K562 (cell line): ENCODE measurements at regions not wholly inside any gene's neighbourhood (a gene's known extent, or its start where the extent isn't known, plus 50 kb on each side); places are given as distances from the start of the nearest gene placed in this dataset.

Experiments used
- ATAC-seq: fragments of 200-7000 bp; cut with Tn5 transposase; 3 replicates; pipeline ENCODE4 v1.9.1; 2020; ENCODE audit warnings: moderate library complexity
- BruUV-seq: library from RNA; stranded (reverse); fragments of 400-500 nt; replicated peaks from 2 replicates; lab custom pipeline; 2021; lab: Mats Ljungman, UMichigan
- CTCF ChIA-PET: fragments of 300-600 bp; formaldehyde crosslinking; extraction: SDS; loops from one replicate; lab custom pipeline; 2021; ENCODE audit warnings: low intra/inter-chr PET ratio; lab: Yijun Ruan, JAX
- POLR2A ChIA-PET: fragments of 300-600, 350-650 bp; sonication (Branson Sonifier 250); formaldehyde crosslinking; extraction: SDS; loops from one replicate; lab custom pipeline; 2021; ENCODE audit warnings: antibody characterized with exemption, inconsistent platforms; lab: Yijun Ruan, JAX
- DNase-seq, 4 experiments: peaks; one replicate each; pipeline versions ENCODE4 v3.0.0 to v3.0.0-alpha.2; 2011 to 2018; ENCODE audit warnings: low spot score in 3 of 4, mixed read lengths in 3 of 4; ENCODE audit errors: extremely low read depth in 1 of 4
- FAIRE-seq: peaks from 2 replicates; lab custom pipeline; 2011; peaks lifted over from hg19 to GRCh38; lab: Jason Lieb, UNC
- H2AFZ ChIP-seq: 2 replicates; pipeline ENCODE4 v1.6.0; 2011; ENCODE audit warnings: low read depth, low read length, control low read depth, inconsistent platforms
- H3K27ac ChIP-seq: fragments of 200-600 bp; 3 replicates; pipeline ENCODE4 v1.8.0; 2011; ENCODE audit warnings: low read depth, mild to moderate bottlenecking, control low read depth, inconsistent platforms, low read length, moderate library complexity, mixed read lengths; ENCODE audit errors: extremely low read depth
- H3K27me3 ChIP-seq, 2 experiments: fragments of 300-600 bp in 1 of 2; 2 replicates in 1 of 2; 3 replicates in 1 of 2; pipeline versions ENCODE4 v1.6.0 to v1.8.0; 2011; ENCODE audit warnings: inconsistent platforms in 2 of 2, low read length in 2 of 2, mild to moderate bottlenecking in 1 of 2, mixed read lengths in 1 of 2, moderate library complexity in 1 of 2; ENCODE audit not compliant: control insufficient read depth in 2 of 2, insufficient read depth in 2 of 2
- H3K36me3 ChIP-seq: fragments of 300-600 bp; 3 replicates; pipeline ENCODE4 v1.8.0; 2011; ENCODE audit warnings: mild to moderate bottlenecking, low read length, inconsistent platforms; ENCODE audit not compliant: control insufficient read depth, insufficient read depth
- H3K4me1 ChIP-seq, 2 experiments: fragments of 200-600 bp in 1 of 2; replicated peaks in 1 of 2; 2 replicates in 1 of 2; 3 replicates in 1 of 2; pipeline versions ENCODE4 v1.5.1 to v1.8.0; 2011; ENCODE audit warnings: inconsistent platforms in 2 of 2, low read length in 2 of 2, mild to moderate bottlenecking in 1 of 2, mixed read lengths in 1 of 2, moderate library complexity in 1 of 2; ENCODE audit not compliant: control insufficient read depth in 2 of 2, insufficient read depth in 2 of 2
- H3K4me2 ChIP-seq: 2 replicates; pipeline ENCODE4 v1.6.1; 2011; ENCODE audit warnings: low read length, control low read depth, inconsistent platforms, mixed read lengths; ENCODE audit not compliant: insufficient read depth
- H3K4me3 ChIP-seq: fragments of 200-600 bp; sonication (generic), shearing (Covaris generic); 2 replicates; pipeline ENCODE4 v1.5.1; 2016; ENCODE audit warnings: control low read depth, inconsistent platforms
- H3K79me2 ChIP-seq: fragments of 200-600 bp; 3 replicates; pipeline ENCODE4 v1.8.0; 2011; ENCODE audit warnings: low read length, inconsistent platforms; ENCODE audit not compliant: control insufficient read depth, insufficient read depth
- H3K9ac ChIP-seq, 2 experiments: 2 replicates each; pipeline versions ENCODE4 v1.6.0 to v1.6.1; 2011; ENCODE audit warnings: low read depth in 2 of 2, low read length in 2 of 2, control low read depth in 1 of 2, inconsistent platforms in 1 of 2, mild to moderate bottlenecking in 1 of 2, mixed read lengths in 1 of 2; ENCODE audit not compliant: insufficient read depth in 1 of 2
- H3K9me1 ChIP-seq: one replicate; pipeline ENCODE4 v1.6.0; 2011; ENCODE audit warnings: inconsistent platforms, mild to moderate bottlenecking, low read length, moderate library complexity; ENCODE audit not compliant: control insufficient read depth, insufficient read depth
- H3K9me3 ChIP-seq: replicated peaks from 2 replicates; pipeline ENCODE4 v1.5.1; 2011; ENCODE audit warnings: low read depth, low read length, inconsistent platforms; ENCODE audit not compliant: control insufficient read depth, insufficient read depth
- H4K20me1 ChIP-seq: replicated peaks from 2 replicates; pipeline ENCODE4 v1.6.1; 2011; ENCODE audit warnings: low read length, inconsistent platforms, mixed read lengths; ENCODE audit not compliant: control insufficient read depth, insufficient read depth
- ATF1 ChIP-seq, 2 experiments: fragments of 450-650 bp in 1 of 2; IDR thresholded peaks; 2 replicates each; pipeline ENCODE4 v1.6.1; 2016; ENCODE audit warnings: missing compliant biosample characterization in 1 of 2, missing genetic modification characterization in 1 of 2
- CEBPG ChIP-seq, 3 experiments: fragments of 200-800 bp in 1 of 3; sonication (Bioruptor generic) in 1 of 3; sonication (generic) in 1 of 3; formaldehyde crosslinking in 1 of 3; IDR thresholded peaks in 2 of 3; conservative IDR thresholded peaks in 1 of 3; 2 replicates each; pipeline versions ENCODE4 v1.6.1 to v1.8.0; 2016 to 2022; ENCODE audit warnings: missing compliant biosample characterization in 2 of 3, missing genetic modification characterization in 2 of 3, mild to moderate bottlenecking in 1 of 3, missing genetic modification reagents in 1 of 3
- FIP1L1 ChIP-seq: fragments of 200-400 bp; formaldehyde crosslinking; IDR thresholded peaks from 2 replicates; pipeline ENCODE4 v1.6.1; 2018; ENCODE audit warnings: mild to moderate bottlenecking, low read depth, low read length; ENCODE audit not compliant: poor library complexity, severe bottlenecking
- HNRNPK ChIP-seq: fragments of 200-400 bp; formaldehyde crosslinking; IDR thresholded peaks from one replicate; pipeline ENCODE4 v1.6.1; 2018; ENCODE audit warnings: mild to moderate bottlenecking, low read depth, low read length; ENCODE audit not compliant: poor library complexity, severe bottlenecking
- KAT2B ChIP-seq: IDR thresholded peaks from one replicate; pipeline ENCODE4 v1.6.1; 2012; ENCODE audit warnings: low read depth, mild to moderate bottlenecking, control low read depth, inconsistent platforms, low read length, moderate library complexity
- MECOM ChIP-seq: fragments of 250-450 bp; sonication (Bioruptor Pico); IDR thresholded peaks from 2 replicates; pipeline ENCODE4 v1.8.0; 2022; ENCODE audit warnings: inconsistent platforms
- MEF2D ChIP-seq: conservative IDR thresholded peaks from 2 replicates; pipeline ENCODE4 v1.6.1; 2016; ENCODE audit warnings: low read depth, missing genetic modification characterization, missing compliant biosample characterization
- MEIS2 ChIP-seq: fragments of 450-650 bp; IDR thresholded peaks from 2 replicates; pipeline ENCODE4 v1.6.1; 2014; ENCODE audit warnings: mild to moderate bottlenecking; ENCODE audit not compliant: partially characterized antibody
- PYGO2 ChIP-seq: fragments of 450-650 bp; IDR thresholded peaks from 2 replicates; pipeline ENCODE4 v1.6.1; 2016; ENCODE audit warnings: mild to moderate bottlenecking, missing genetic modification characterization, moderate library complexity, missing compliant biosample characterization
- SMC3 ChIP-seq: conservative IDR thresholded peaks from 2 replicates; pipeline ENCODE4 v1.6.1; 2011; ENCODE audit warnings: low read depth, low read length, improper control_type of control experiment; ENCODE audit not compliant: insufficient read depth
- TCF7 ChIP-seq: sonication (generic); IDR thresholded peaks from 2 replicates; pipeline ENCODE4 v1.6.1; 2016; ENCODE audit warnings: antibody characterized with exemption, borderline replicate concordance
- TGIF2 ChIP-seq: sonication (generic); formaldehyde crosslinking; IDR thresholded peaks from 2 replicates; pipeline ENCODE4 v1.8.1; 2022; ENCODE audit warnings: mild to moderate bottlenecking, missing genetic modification reagents, moderate library complexity
- ZNF785 ChIP-seq: fragments of 250-450 bp; sonication (Bioruptor Pico); IDR thresholded peaks from 2 replicates; pipeline ENCODE4 v1.4.0; 2020; ENCODE audit warnings: mild to moderate bottlenecking
- WGBS: fragments of 100-300 bp; shearing (Covaris generic); methylation state at CpG from one replicate; pipeline ENCODE4 v1.1.6; 2016; ENCODE audit warnings: low coverage, mixed read lengths; ENCODE audit not compliant: insufficient coverage; ENCODE audit errors: missing lambda C conversion rate; 5-methylcytosine and 5-hydroxymethylcytosine counted together
- in situ Hi-C: fragments of 300-500 bp; cut with MboI; formaldehyde crosslinking; loops from 4 replicates; pipeline ENCODE4 v1.15.0; 2018; ENCODE audit warnings: inconsistent platforms, mixed read lengths
- intact Hi-C: fragments of 100-400 bp; cut with micrococcal nuclease; formaldehyde crosslinking; loops from 2 replicates; pipeline ENCODE4 v1.14.2; 2022
- TF ChIP-seq, protein P1 (sequence below): fragments of 450-650 bp; formaldehyde crosslinking; IDR thresholded peaks from 2 replicates; pipeline ENCODE4 v1.4.0; 2022; ENCODE audit warnings: missing genetic modification characterization
- TF ChIP-seq, protein P2 (sequence below), 2 experiments: IDR thresholded peaks; 2 replicates each; pipeline ENCODE4 v1.6.1; 2012; ENCODE audit warnings: improper control_type of control experiment in 2 of 2, low read depth in 2 of 2, low read length in 2 of 2, borderline replicate concordance in 1 of 2
- TF ChIP-seq, protein P3 (sequence below): fragments of 250-450 bp; sonication (Bioruptor Pico); IDR thresholded peaks from 2 replicates; pipeline ENCODE4 v1.8.0; 2022; ENCODE audit warnings: inconsistent platforms

DNA sequence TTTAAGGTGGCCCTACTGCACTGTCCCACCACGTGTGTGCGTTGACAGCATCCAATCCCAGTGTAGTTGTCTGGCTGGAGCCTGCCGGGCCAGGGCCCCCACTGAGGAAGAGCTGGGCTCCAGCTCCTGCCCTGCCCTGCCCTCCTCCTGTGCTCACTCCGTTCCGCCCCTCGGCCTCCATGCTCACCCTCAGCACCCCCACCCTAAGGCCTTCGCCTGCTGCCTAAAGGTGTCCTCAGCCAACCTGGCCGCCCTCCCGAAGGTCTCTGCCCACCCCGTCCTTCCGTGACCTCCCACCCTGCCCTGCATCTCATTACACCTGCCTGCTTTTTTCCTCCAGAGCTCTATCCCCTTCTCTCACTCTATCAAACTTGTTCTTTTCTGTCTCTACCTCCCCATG, 118.0 kb downstream of the TPRA1 start:
- DNase-seq (no peak), FAIRE-seq (no peak), ATAC-seq (no peak)
- POLR2A ChIA-PET = interaction anchor here (1.0 kb wide), 1 partner anchor 16 kb away, joined by 4 read pairs; no protein-coding TSS in a partner anchor
- Histone ChIP-seq H3K4me1 (no peaks in the 10 kb centered on the region), H3K27ac (no peak overlapping the region), H3K9me3 (no peaks in the 10 kb centered on the region), H3K4me3 (no peak overlapping the region), H3K4me2 (no peak overlapping the region), H3K9ac (no peak overlapping the region), H3K79me2 (no peaks in the 10 kb centered on the region), H3K27me3 (peaks cover 0 to 8% of the 10 kb centered on the region in 2 experiments; a peak in 2 of 5 replicates), H2AFZ (no peak overlapping the region), H3K36me3 (no peaks in the 10 kb centered on the region), H3K9me1 (no peaks in the 10 kb centered on the region), H4K20me1 (no peaks in the 10 kb centered on the region; the same call in 1 of the 2 replicates)
- no TSS peak for BruUV-seq
- CTCF ChIA-PET = no interaction called here
- intact Hi-C loops (no loop called here), in situ Hi-C loops (no loop called here)
- 0% methylated on average over 3 of the region's 11 CpGs for WGBS
- TF ChIP-seq ZNF785 (CRISPR knock-in tag) = no peak
- TF ChIP-seq KAT2B = no peak
- no peak for TF ChIP-seq FIP1L1
- no peak for TF ChIP-seq CEBPG (CRISPR knock-in tag; IDR thresholded peaks at IDR 0.05)
- TF ChIP-seq CEBPG (tag; conservative IDR thresholded peaks at IDR 0.05 in 1 of 2, IDR thresholded peaks at IDR 0.05 in 1 of 2) = no peak
- no peak for TF ChIP-seq SMC3
- TF ChIP-seq, protein P1, sequence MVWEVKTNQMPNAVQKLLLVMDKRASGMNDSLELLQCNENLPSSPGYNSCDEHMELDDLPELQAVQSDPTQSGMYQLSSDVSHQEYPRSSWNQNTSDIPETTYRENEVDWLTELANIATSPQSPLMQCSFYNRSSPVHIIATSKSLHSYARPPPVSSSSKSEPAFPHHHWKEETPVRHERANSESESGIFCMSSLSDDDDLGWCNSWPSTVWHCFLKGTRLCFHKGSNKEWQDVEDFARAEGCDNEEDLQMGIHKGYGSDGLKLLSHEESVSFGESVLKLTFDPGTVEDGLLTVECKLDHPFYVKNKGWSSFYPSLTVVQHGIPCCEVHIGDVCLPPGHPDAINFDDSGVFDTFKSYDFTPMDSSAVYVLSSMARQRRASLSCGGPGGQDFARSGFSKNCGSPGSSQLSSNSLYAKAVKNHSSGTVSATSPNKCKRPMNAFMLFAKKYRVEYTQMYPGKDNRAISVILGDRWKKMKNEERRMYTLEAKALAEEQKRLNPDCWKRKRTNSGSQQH (CRISPR knock-in tag) = no peak
- TF ChIP-seq HNRNPK = no peak
- no peak for TF ChIP-seq MEF2D (tag)
- TF ChIP-seq TCF7 = no peak
- TF ChIP-seq, protein P2, sequence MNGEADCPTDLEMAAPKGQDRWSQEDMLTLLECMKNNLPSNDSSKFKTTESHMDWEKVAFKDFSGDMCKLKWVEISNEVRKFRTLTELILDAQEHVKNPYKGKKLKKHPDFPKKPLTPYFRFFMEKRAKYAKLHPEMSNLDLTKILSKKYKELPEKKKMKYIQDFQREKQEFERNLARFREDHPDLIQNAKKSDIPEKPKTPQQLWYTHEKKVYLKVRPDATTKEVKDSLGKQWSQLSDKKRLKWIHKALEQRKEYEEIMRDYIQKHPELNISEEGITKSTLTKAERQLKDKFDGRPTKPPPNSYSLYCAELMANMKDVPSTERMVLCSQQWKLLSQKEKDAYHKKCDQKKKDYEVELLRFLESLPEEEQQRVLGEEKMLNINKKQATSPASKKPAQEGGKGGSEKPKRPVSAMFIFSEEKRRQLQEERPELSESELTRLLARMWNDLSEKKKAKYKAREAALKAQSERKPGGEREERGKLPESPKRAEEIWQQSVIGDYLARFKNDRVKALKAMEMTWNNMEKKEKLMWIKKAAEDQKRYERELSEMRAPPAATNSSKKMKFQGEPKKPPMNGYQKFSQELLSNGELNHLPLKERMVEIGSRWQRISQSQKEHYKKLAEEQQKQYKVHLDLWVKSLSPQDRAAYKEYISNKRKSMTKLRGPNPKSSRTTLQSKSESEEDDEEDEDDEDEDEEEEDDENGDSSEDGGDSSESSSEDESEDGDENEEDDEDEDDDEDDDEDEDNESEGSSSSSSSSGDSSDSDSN (IDR thresholded peaks at IDR 0.05; ENCODE audit: borderline replicate concordance in 1 of 2, low read depth in 2 of 2, low read length in 2 of 2) = no peak
- no peak for TF ChIP-seq MECOM (CRISPR knock-in tag)
- TF ChIP-seq PYGO2 = no peak
- TF ChIP-seq TGIF2 (CRISPR knock-in tag) = no peak
- TF ChIP-seq ATF1 (CRISPR knock-in tag; IDR thresholded peaks at IDR 0.05) = no peak
- TF ChIP-seq ATF1 (tag; IDR thresholded peaks at IDR 0.05) = no peak
- TF ChIP-seq, protein P3, sequence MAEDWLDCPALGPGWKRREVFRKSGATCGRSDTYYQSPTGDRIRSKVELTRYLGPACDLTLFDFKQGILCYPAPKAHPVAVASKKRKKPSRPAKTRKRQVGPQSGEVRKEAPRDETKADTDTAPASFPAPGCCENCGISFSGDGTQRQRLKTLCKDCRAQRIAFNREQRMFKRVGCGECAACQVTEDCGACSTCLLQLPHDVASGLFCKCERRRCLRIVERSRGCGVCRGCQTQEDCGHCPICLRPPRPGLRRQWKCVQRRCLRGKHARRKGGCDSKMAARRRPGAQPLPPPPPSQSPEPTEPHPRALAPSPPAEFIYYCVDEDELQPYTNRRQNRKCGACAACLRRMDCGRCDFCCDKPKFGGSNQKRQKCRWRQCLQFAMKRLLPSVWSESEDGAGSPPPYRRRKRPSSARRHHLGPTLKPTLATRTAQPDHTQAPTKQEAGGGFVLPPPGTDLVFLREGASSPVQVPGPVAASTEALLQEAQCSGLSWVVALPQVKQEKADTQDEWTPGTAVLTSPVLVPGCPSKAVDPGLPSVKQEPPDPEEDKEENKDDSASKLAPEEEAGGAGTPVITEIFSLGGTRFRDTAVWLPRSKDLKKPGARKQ (CRISPR knock-in tag) = no peak
- TF ChIP-seq MEIS2 = no peak
